HepG2 (cell line): ENCODE measurements at regions not wholly inside any gene's neighbourhood (a gene's known extent, or its start where the extent isn't known, plus 50 kb on each side); places are given as distances from the start of the nearest gene placed in this dataset.
A peak's percentile ranks its signal among the peaks of the same experiment; 100 is the strongest.

Source experiments
- FOXO1 ChIP-seq: sonication (generic); formaldehyde crosslinking; IDR thresholded peaks from 2 replicates; pipeline ENCODE4 v1.4.0; 2020; ENCODE audit warnings: missing genetic modification reagents
- HDAC1 ChIP-seq: sonication (generic); formaldehyde crosslinking; IDR thresholded peaks from 2 replicates; pipeline ENCODE4 v1.5.1; 2020; ENCODE audit warnings: mild to moderate bottlenecking, missing genetic modification reagents
- JUN ChIP-seq: sonication (generic); formaldehyde crosslinking; IDR thresholded peaks from 2 replicates; pipeline ENCODE4 v1.4.0; 2020; ENCODE audit warnings: mild to moderate bottlenecking, missing genetic modification reagents
- KMT2A ChIP-seq: sonication (generic); formaldehyde crosslinking; IDR thresholded peaks from 2 replicates; pipeline ENCODE4 v1.4.0; 2020; ENCODE audit warnings: missing genetic modification reagents
- RAD21 ChIP-seq: fragments of 450-650 bp; formaldehyde crosslinking; IDR thresholded peaks from 2 replicates; pipeline ENCODE4 v1.5.0; 2020; ENCODE audit warnings: mild to moderate bottlenecking
- RBAK ChIP-seq: sonication (generic); formaldehyde crosslinking; IDR thresholded peaks from 2 replicates; pipeline ENCODE4 v1.5.1; 2020; ENCODE audit warnings: mild to moderate bottlenecking, missing genetic modification reagents
- SALL1 ChIP-seq: sonication (generic); formaldehyde crosslinking; IDR thresholded peaks from 2 replicates; pipeline ENCODE4 v1.8.0; 2022; ENCODE audit warnings: mild to moderate bottlenecking, missing genetic modification reagents
- SOX13 ChIP-seq, 3 experiments: fragments of 450-650 bp in 1 of 3; sonication (generic) in 1 of 3; formaldehyde crosslinking in 1 of 3; IDR thresholded peaks in 2 of 3; conservative IDR thresholded peaks in 1 of 3; 2 replicates each; pipeline versions ENCODE4 v1.5.0 to v1.6.1; 2016 to 2020; ENCODE audit warnings: antibody characterized with exemption in 1 of 3, mild to moderate bottlenecking in 1 of 3, missing compliant biosample characterization in 1 of 3, missing genetic modification reagents in 1 of 3, moderate library complexity in 1 of 3
- SOX6 ChIP-seq, 2 experiments: fragments of 450-650 bp in 1 of 2; sonication (generic) in 1 of 2; formaldehyde crosslinking in 1 of 2; IDR thresholded peaks; 2 replicates each; pipeline versions ENCODE4 v1.4.0 to v1.6.1; 2017 to 2020; ENCODE audit warnings: antibody characterized with exemption in 1 of 2, mild to moderate bottlenecking in 1 of 2, missing genetic modification reagents in 1 of 2
- XRCC5 ChIP-seq: fragments of 200-400 bp; formaldehyde crosslinking; optimal IDR thresholded peaks from 2 replicates; pipeline ENCODE3; 2017; ENCODE audit warnings: mild to moderate bottlenecking, low read length
- ZFP90 ChIP-seq: sonication (generic); formaldehyde crosslinking; IDR thresholded peaks from 2 replicates; pipeline ENCODE4 v1.8.0; 2022; ENCODE audit warnings: missing genetic modification reagents, mild to moderate bottlenecking, inconsistent platforms, borderline replicate concordance
- ZFX ChIP-seq: sonication (generic); formaldehyde crosslinking; IDR thresholded peaks from 2 replicates; pipeline ENCODE4 v1.4.0; 2020; ENCODE audit warnings: mild to moderate bottlenecking, low read depth, missing genetic modification reagents, moderate library complexity
- ZNF292 ChIP-seq: sonication (generic); formaldehyde crosslinking; IDR thresholded peaks from 2 replicates; pipeline ENCODE4 v1.8.1; 2022; ENCODE audit warnings: mild to moderate bottlenecking, low read depth, missing genetic modification reagents, borderline replicate concordance
- ZNF562 ChIP-seq: sonication (generic); formaldehyde crosslinking; IDR thresholded peaks from 2 replicates; pipeline ENCODE4 v1.8.0; 2022; ENCODE audit warnings: missing genetic modification reagents, borderline replicate concordance
- ZNF614 ChIP-seq: IDR thresholded peaks from 2 replicates; pipeline ENCODE4 v1.6.1; 2018; ENCODE audit warnings: missing biosample characterization, missing genetic modification reagents, inconsistent platforms, borderline replicate concordance
- ZNF850 ChIP-seq: sonication (generic); formaldehyde crosslinking; conservative IDR thresholded peaks from 2 replicates; pipeline ENCODE4 v1.9.0; 2021; ENCODE audit warnings: mild to moderate bottlenecking, missing genetic modification reagents
- TF ChIP-seq, protein P1 (sequence below), 2 experiments: fragments of 450-650 bp in 1 of 2; sonication (generic) in 1 of 2; formaldehyde crosslinking; IDR thresholded peaks; 2 replicates each; pipeline versions ENCODE4 v1.5.0 to v1.8.0; 2020 to 2022; ENCODE audit warnings: mild to moderate bottlenecking in 1 of 2, missing genetic modification reagents in 1 of 2
- TF ChIP-seq, protein P2 (sequence below): sonication (generic); formaldehyde crosslinking; IDR thresholded peaks from 2 replicates; pipeline ENCODE4 v1.5.0; 2020; ENCODE audit warnings: mild to moderate bottlenecking, missing genetic modification reagents, moderate library complexity
- TF ChIP-seq, protein P3 (sequence below): sonication (generic); formaldehyde crosslinking; IDR thresholded peaks from 2 replicates; pipeline ENCODE4 v1.4.0; 2020; ENCODE audit warnings: missing genetic modification reagents

DNA sequence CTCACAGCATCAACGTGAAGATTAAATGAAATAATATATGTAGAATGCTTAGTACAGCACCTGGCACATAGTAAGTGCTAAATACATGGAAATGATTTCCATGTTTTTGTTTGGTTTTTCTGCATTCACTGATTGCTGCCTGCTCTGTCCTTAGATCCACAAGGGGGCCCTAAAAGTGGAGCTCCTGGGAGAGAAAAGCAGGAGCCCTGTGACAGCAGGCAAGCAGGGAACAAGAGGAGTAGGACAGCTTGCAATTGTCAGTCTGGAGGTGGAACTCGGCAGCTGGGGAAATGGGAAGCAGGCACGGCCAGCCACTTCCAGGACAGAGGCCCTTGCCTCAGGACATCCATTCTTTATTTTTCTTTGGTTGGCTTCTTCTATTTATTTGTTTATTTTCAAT, 292.9 kb downstream of the BMP4 start (continued):
- TF ChIP-seq RAD21, result peak; percentile 80
- no peak for TF ChIP-seq SOX13 (IDR thresholded peaks at IDR 0.05)
- TF ChIP-seq SOX13 (CRISPR knock-in tag; conservative IDR thresholded peaks at IDR 0.05 in 1 of 2, IDR thresholded peaks at IDR 0.05 in 1 of 2), result 0 out of 4 replicates have a peak, but pooled peaks of 1 of the 2 experiments have one; percentile 24
- no peak for TF ChIP-seq ZNF850 (CRISPR knock-in tag)
- peak; percentile 48; the same call in 1 of the 2 replicates for TF ChIP-seq HDAC1 (CRISPR knock-in tag)
- TF ChIP-seq, protein P1, sequence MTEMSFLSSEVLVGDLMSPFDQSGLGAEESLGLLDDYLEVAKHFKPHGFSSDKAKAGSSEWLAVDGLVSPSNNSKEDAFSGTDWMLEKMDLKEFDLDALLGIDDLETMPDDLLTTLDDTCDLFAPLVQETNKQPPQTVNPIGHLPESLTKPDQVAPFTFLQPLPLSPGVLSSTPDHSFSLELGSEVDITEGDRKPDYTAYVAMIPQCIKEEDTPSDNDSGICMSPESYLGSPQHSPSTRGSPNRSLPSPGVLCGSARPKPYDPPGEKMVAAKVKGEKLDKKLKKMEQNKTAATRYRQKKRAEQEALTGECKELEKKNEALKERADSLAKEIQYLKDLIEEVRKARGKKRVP (CRISPR knock-in tag; IDR thresholded peaks at IDR 0.05), result no peak
- TF ChIP-seq SOX6 (IDR thresholded peaks at IDR 0.05), result no peak
- TF ChIP-seq SOX6 (CRISPR knock-in tag; IDR thresholded peaks at IDR 0.05), result peak; percentile 46; the same call in 1 of the 2 replicates
- TF ChIP-seq, protein P2, sequence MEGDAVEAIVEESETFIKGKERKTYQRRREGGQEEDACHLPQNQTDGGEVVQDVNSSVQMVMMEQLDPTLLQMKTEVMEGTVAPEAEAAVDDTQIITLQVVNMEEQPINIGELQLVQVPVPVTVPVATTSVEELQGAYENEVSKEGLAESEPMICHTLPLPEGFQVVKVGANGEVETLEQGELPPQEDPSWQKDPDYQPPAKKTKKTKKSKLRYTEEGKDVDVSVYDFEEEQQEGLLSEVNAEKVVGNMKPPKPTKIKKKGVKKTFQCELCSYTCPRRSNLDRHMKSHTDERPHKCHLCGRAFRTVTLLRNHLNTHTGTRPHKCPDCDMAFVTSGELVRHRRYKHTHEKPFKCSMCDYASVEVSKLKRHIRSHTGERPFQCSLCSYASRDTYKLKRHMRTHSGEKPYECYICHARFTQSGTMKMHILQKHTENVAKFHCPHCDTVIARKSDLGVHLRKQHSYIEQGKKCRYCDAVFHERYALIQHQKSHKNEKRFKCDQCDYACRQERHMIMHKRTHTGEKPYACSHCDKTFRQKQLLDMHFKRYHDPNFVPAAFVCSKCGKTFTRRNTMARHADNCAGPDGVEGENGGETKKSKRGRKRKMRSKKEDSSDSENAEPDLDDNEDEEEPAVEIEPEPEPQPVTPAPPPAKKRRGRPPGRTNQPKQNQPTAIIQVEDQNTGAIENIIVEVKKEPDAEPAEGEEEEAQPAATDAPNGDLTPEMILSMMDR, result peak; percentile 69
- no peak for TF ChIP-seq ZNF562 (CRISPR knock-in tag)
- no peak for TF ChIP-seq FOXO1
- no peak for TF ChIP-seq ZFP90 (CRISPR knock-in tag)
- peak; percentile 49; the same call in 1 of the 2 replicates for TF ChIP-seq SALL1 (CRISPR knock-in tag)
- peak; percentile 27; the same call in 1 of the 2 replicates for TF ChIP-seq ZNF292 (CRISPR knock-in tag)
- TF ChIP-seq JUN, result no peak
- TF ChIP-seq ZNF614, result peak; percentile 64; the same call in 1 of the 2 replicates
- 0 out of 2 replicates have a peak, but pooled peaks have one; percentile 36 for TF ChIP-seq KMT2A (CRISPR knock-in tag)
- 0 out of 2 replicates have a peak, but pooled peaks have one; percentile 21 for TF ChIP-seq ZFX (CRISPR knock-in tag)
- 0 out of 2 replicates have a peak, but pooled peaks have one; percentile 55 for TF ChIP-seq RBAK
- TF ChIP-seq, protein P3, sequence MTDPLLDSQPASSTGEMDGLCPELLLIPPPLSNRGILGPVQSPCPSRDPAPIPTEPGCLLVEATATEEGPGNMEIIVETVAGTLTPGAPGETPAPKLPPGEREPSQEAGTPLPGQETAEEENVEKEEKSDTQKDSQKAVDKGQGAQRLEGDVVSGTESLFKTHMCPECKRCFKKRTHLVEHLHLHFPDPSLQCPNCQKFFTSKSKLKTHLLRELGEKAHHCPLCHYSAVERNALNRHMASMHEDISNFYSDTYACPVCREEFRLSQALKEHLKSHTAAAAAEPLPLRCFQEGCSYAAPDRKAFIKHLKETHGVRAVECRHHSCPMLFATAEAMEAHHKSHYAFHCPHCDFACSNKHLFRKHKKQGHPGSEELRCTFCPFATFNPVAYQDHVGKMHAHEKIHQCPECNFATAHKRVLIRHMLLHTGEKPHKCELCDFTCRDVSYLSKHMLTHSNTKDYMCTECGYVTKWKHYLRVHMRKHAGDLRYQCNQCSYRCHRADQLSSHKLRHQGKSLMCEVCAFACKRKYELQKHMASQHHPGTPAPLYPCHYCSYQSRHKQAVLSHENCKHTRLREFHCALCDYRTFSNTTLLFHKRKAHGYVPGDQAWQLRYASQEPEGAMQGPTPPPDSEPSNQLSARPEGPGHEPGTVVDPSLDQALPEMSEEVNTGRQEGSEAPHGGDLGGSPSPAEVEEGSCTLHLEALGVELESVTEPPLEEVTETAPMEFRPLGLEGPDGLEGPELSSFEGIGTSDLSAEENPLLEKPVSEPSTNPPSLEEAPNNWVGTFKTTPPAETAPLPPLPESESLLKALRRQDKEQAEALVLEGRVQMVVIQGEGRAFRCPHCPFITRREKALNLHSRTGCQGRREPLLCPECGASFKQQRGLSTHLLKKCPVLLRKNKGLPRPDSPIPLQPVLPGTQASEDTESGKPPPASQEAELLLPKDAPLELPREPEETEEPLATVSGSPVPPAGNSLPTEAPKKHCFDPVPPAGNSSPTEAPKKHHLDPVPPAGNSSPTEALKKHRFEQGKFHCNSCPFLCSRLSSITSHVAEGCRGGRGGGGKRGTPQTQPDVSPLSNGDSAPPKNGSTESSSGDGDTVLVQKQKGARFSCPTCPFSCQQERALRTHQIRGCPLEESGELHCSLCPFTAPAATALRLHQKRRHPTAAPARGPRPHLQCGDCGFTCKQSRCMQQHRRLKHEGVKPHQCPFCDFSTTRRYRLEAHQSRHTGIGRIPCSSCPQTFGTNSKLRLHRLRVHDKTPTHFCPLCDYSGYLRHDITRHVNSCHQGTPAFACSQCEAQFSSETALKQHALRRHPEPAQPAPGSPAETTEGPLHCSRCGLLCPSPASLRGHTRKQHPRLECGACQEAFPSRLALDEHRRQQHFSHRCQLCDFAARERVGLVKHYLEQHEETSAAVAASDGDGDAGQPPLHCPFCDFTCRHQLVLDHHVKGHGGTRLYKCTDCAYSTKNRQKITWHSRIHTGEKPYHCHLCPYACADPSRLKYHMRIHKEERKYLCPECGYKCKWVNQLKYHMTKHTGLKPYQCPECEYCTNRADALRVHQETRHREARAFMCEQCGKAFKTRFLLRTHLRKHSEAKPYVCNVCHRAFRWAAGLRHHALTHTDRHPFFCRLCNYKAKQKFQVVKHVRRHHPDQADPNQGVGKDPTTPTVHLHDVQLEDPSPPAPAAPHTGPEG (CRISPR knock-in tag), result no peak
- peak; percentile 52 for TF ChIP-seq XRCC5
